ENCODE measurements at regions not wholly inside any gene's neighbourhood (a gene's known extent, or its start where the extent isn't known, plus 50 kb on each side); places are given as distances from the start of the nearest gene placed in this dataset.

- Histone ChIP-seq H3K9me3 (ENCODE audit: control insufficient read depth in 2 of 2, insufficient read depth in 1 of 2, low read depth in 1 of 2, low read length in 1 of 2) (no peaks in the 10 kb centered on the region), H3K27me3 (ENCODE audit: control insufficient read depth in 3 of 3, insufficient read depth in 3 of 3, low read length in 3 of 3) (no peaks in the 10 kb centered on the region), H3K4me1 (ENCODE audit: control insufficient read depth in 3 of 3, insufficient read depth in 2 of 3, low read depth in 1 of 3, low read length in 2 of 3) (no peaks in the 10 kb centered on the region), H3K4me3 (ENCODE audit: low read depth in 1 of 3, low read length in 3 of 3) (no peak overlapping the region), H3K36me3 (ENCODE audit: control insufficient read depth in 3 of 3, insufficient read depth in 2 of 3, low read depth in 1 of 3, low read length in 3 of 3) (no peaks in the 10 kb centered on the region), H3K27ac (ENCODE audit: low read depth in 1 of 3, low read length in 2 of 3) (no peak overlapping the region)
- 73 to 89% (median 79%) methylated on average over 5 of the region's 5 CpGs for WGBS, 3 donors
- DNase-seq, result no peak
- no peak for FAIRE-seq
Measured at GRCh38 chr2:146678516-146678915, 1166.3 kb upstream of the ACVR2A start.

GRCh38 chr2:146677280-146677679 is 1167.5 kb upstream of the ACVR2A start:
- H3K27ac ChIP-seq (ENCODE audit: low read depth in 1 of 3, low read length in 2 of 3), result no peak overlapping the region
- H3K4me1 ChIP-seq (ENCODE audit: control insufficient read depth in 3 of 3, insufficient read depth in 2 of 3, low read depth in 1 of 3, low read length in 2 of 3), result no peaks in the 10 kb centered on the region
- no peak overlapping the region for H3K4me3 ChIP-seq (ENCODE audit: low read depth in 1 of 3, low read length in 3 of 3)
- H3K9me3 ChIP-seq (ENCODE audit: control insufficient read depth in 2 of 2, insufficient read depth in 1 of 2, low read depth in 1 of 2, low read length in 1 of 2), result no peaks in the 10 kb centered on the region
- no peaks in the 10 kb centered on the region for H3K36me3 ChIP-seq (ENCODE audit: control insufficient read depth in 3 of 3, insufficient read depth in 2 of 3, low read depth in 1 of 3, low read length in 3 of 3)
- FAIRE-seq (no peak), DNase-seq (no peak)
- no peaks in the 10 kb centered on the region for H3K27me3 ChIP-seq (ENCODE audit: control insufficient read depth in 3 of 3, insufficient read depth in 3 of 3, low read length in 3 of 3)

GRCh38 chr2:146669735-146670134 is 1175.1 kb upstream of the ACVR2A start:
- Histone ChIP-seq H3K9me3 (ENCODE audit: control insufficient read depth in 2 of 2, insufficient read depth in 1 of 2, low read depth in 1 of 2, low read length in 1 of 2) (no peaks in the 10 kb centered on the region), H3K36me3 (ENCODE audit: control insufficient read depth in 3 of 3, insufficient read depth in 2 of 3, low read depth in 1 of 3, low read length in 3 of 3) (no peaks in the 10 kb centered on the region), H3K4me1 (ENCODE audit: control insufficient read depth in 3 of 3, insufficient read depth in 2 of 3, low read depth in 1 of 3, low read length in 2 of 3) (no peaks in the 10 kb centered on the region), H3K27me3 (ENCODE audit: control insufficient read depth in 3 of 3, insufficient read depth in 3 of 3, low read length in 3 of 3) (no peaks in the 10 kb centered on the region), H3K27ac (ENCODE audit: low read depth in 1 of 3, low read length in 2 of 3) (no peak overlapping the region), H3K4me3 (ENCODE audit: low read depth in 1 of 3, low read length in 3 of 3) (no peak overlapping the region)
- WGBS, 3 donors, result 74 to 87% (median 80%) methylated on average over 3 of the region's 3 CpGs
- FAIRE-seq, result no peak
- DNase-seq, result no peak

GRCh38 chr2:146666340-146666739 is 1178.5 kb upstream of the ACVR2A start:
- 59 to 86% (median 59%) methylated on average over 1 of the region's 1 CpG for WGBS, 3 donors
- no peaks in the 10 kb centered on the region for H3K9me3 ChIP-seq (ENCODE audit: control insufficient read depth in 2 of 2, insufficient read depth in 1 of 2, low read depth in 1 of 2, low read length in 1 of 2)
- H3K27me3 ChIP-seq (ENCODE audit: control insufficient read depth in 3 of 3, insufficient read depth in 3 of 3, low read length in 3 of 3), result no peaks in the 10 kb centered on the region
- FAIRE-seq, result no peak
- H3K4me1 ChIP-seq (ENCODE audit: control insufficient read depth in 3 of 3, insufficient read depth in 2 of 3, low read depth in 1 of 3, low read length in 2 of 3), result no peaks in the 10 kb centered on the region
- H3K27ac ChIP-seq (ENCODE audit: low read depth in 1 of 3, low read length in 2 of 3), result no peak overlapping the region
- no peaks in the 10 kb centered on the region for H3K36me3 ChIP-seq (ENCODE audit: control insufficient read depth in 3 of 3, insufficient read depth in 2 of 3, low read depth in 1 of 3, low read length in 3 of 3)
- no peak for DNase-seq
- H3K4me3 ChIP-seq (ENCODE audit: low read depth in 1 of 3, low read length in 3 of 3), result no peak overlapping the region

GRCh38 chr2:146665800-146666199 is 1179.0 kb upstream of the ACVR2A start:
- no peak overlapping the region for H3K27ac ChIP-seq (ENCODE audit: low read depth in 1 of 3, low read length in 2 of 3)
- H3K9me3 ChIP-seq (ENCODE audit: control insufficient read depth in 2 of 2, insufficient read depth in 1 of 2, low read depth in 1 of 2, low read length in 1 of 2), result no peaks in the 10 kb centered on the region
- FAIRE-seq, result no peak
- H3K27me3 ChIP-seq (ENCODE audit: control insufficient read depth in 3 of 3, insufficient read depth in 3 of 3, low read length in 3 of 3), result no peaks in the 10 kb centered on the region
- no peak overlapping the region for H3K4me3 ChIP-seq (ENCODE audit: low read depth in 1 of 3, low read length in 3 of 3)
- no peaks in the 10 kb centered on the region for H3K36me3 ChIP-seq (ENCODE audit: control insufficient read depth in 3 of 3, insufficient read depth in 2 of 3, low read depth in 1 of 3, low read length in 3 of 3)
- no peak for DNase-seq
- H3K4me1 ChIP-seq (ENCODE audit: control insufficient read depth in 3 of 3, insufficient read depth in 2 of 3, low read depth in 1 of 3, low read length in 2 of 3), result no peaks in the 10 kb centered on the region

- H3K9me3 ChIP-seq (ENCODE audit: control insufficient read depth in 2 of 2, insufficient read depth in 1 of 2, low read depth in 1 of 2, low read length in 1 of 2), result no peaks in the 10 kb centered on the region
- DNase-seq (peak; percentile 10 to 20), FAIRE-seq (peak; percentile 5)
- H3K4me3 ChIP-seq (ENCODE audit: low read depth in 1 of 3, low read length in 3 of 3), result no peak overlapping the region
- H3K27ac ChIP-seq (ENCODE audit: low read depth in 1 of 3, low read length in 2 of 3), result no peak overlapping the region
- no peaks in the 10 kb centered on the region for H3K4me1 ChIP-seq (ENCODE audit: control insufficient read depth in 3 of 3, insufficient read depth in 2 of 3, low read depth in 1 of 3, low read length in 2 of 3)
- H3K27me3 ChIP-seq (ENCODE audit: control insufficient read depth in 3 of 3, insufficient read depth in 3 of 3, low read length in 3 of 3), result no peaks in the 10 kb centered on the region
- no peaks in the 10 kb centered on the region for H3K36me3 ChIP-seq (ENCODE audit: control insufficient read depth in 3 of 3, insufficient read depth in 2 of 3, low read depth in 1 of 3, low read length in 3 of 3)
Measured at GRCh38 chr2:146661473-146662096, 1183.2 kb upstream of the ACVR2A start.

- Histone ChIP-seq H3K4me3 (ENCODE audit: low read depth in 1 of 3, low read length in 3 of 3) (no peak overlapping the region), H3K36me3 (ENCODE audit: control insufficient read depth in 3 of 3, insufficient read depth in 2 of 3, low read depth in 1 of 3, low read length in 3 of 3) (no peaks in the 10 kb centered on the region), H3K27ac (ENCODE audit: low read depth in 1 of 3, low read length in 2 of 3) (no peak overlapping the region), H3K4me1 (ENCODE audit: control insufficient read depth in 3 of 3, insufficient read depth in 2 of 3, low read depth in 1 of 3, low read length in 2 of 3) (no peaks in the 10 kb centered on the region), H3K9me3 (ENCODE audit: control insufficient read depth in 2 of 2, insufficient read depth in 1 of 2, low read depth in 1 of 2, low read length in 1 of 2) (no peaks in the 10 kb centered on the region), H3K27me3 (ENCODE audit: control insufficient read depth in 3 of 3, insufficient read depth in 3 of 3, low read length in 3 of 3) (no peaks in the 10 kb centered on the region)
- WGBS, 3 donors, result 76 to 92% (median 86%) methylated on average over 1 of the region's 1 CpG
- DNase-seq (no peak), FAIRE-seq (no peak)
Measured at GRCh38 chr2:146659976-146660375, 1184.9 kb upstream of the ACVR2A start.

GRCh38 chr2:146652311-146652710 is 1192.5 kb upstream of the ACVR2A start:
- H3K9me3 ChIP-seq (ENCODE audit: control insufficient read depth in 2 of 2, insufficient read depth in 1 of 2, low read depth in 1 of 2, low read length in 1 of 2), result no peaks in the 10 kb centered on the region
- H3K4me1 ChIP-seq (ENCODE audit: control insufficient read depth in 3 of 3, insufficient read depth in 2 of 3, low read depth in 1 of 3, low read length in 2 of 3), result no peaks in the 10 kb centered on the region
- no peak for DNase-seq
- no peak overlapping the region for H3K4me3 ChIP-seq (ENCODE audit: low read depth in 1 of 3, low read length in 3 of 3)
- no peak for FAIRE-seq
- no peaks in the 10 kb centered on the region for H3K27me3 ChIP-seq (ENCODE audit: control insufficient read depth in 3 of 3, insufficient read depth in 3 of 3, low read length in 3 of 3)
- no peak overlapping the region for H3K27ac ChIP-seq (ENCODE audit: low read depth in 1 of 3, low read length in 2 of 3)
- no peaks in the 10 kb centered on the region for H3K36me3 ChIP-seq (ENCODE audit: control insufficient read depth in 3 of 3, insufficient read depth in 2 of 3, low read depth in 1 of 3, low read length in 3 of 3)
- 54 to 71% (median 57%) methylated on average over 2 of the region's 2 CpGs for WGBS, 3 donors

- FAIRE-seq (no peak), DNase-seq (no peak)
- 57 to 69% (median 64%) methylated on average over 3 of the region's 3 CpGs for WGBS, 3 donors
- no peaks in the 10 kb centered on the region for H3K4me1 ChIP-seq (ENCODE audit: control insufficient read depth in 3 of 3, insufficient read depth in 2 of 3, low read depth in 1 of 3, low read length in 2 of 3)
- H3K9me3 ChIP-seq (ENCODE audit: control insufficient read depth in 2 of 2, insufficient read depth in 1 of 2, low read depth in 1 of 2, low read length in 1 of 2), result no peaks in the 10 kb centered on the region
- H3K27me3 ChIP-seq (ENCODE audit: control insufficient read depth in 3 of 3, insufficient read depth in 3 of 3, low read length in 3 of 3), result no peaks in the 10 kb centered on the region
- no peak overlapping the region for H3K4me3 ChIP-seq (ENCODE audit: low read depth in 1 of 3, low read length in 3 of 3)
- no peak overlapping the region for H3K27ac ChIP-seq (ENCODE audit: low read depth in 1 of 3, low read length in 2 of 3)
- H3K36me3 ChIP-seq (ENCODE audit: control insufficient read depth in 3 of 3, insufficient read depth in 2 of 3, low read depth in 1 of 3, low read length in 3 of 3), result no peaks in the 10 kb centered on the region
Measured at GRCh38 chr2:146651361-146651760, 1193.5 kb upstream of the ACVR2A start.
